ENCODE measurements at regions not wholly inside any gene's neighbourhood (a gene's known extent, or its start where the extent isn't known, plus 50 kb on each side); places are given as distances from the start of the nearest gene placed in this dataset.

DNA sequence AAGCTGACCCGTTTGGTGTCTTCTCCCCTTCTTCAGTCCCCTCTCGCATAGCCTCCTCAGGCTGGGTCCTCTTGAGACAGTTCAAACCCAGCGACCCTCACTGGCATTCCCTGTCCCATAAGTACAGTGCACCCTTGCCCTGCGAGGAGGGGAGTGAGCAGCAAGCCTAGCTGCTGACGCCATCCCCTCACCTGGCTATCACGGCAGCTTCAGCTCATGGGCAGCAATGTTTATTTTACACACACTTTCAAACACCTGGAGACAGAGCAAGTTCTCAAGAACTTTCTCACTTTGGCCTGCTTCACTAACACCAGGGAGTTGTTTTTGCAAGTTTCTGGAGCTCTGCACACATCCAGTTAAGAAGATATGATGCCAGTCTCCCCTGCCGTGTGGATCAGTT is 189.6 kb upstream of the E2F8 start:
- Histone ChIP-seq H3K27me3 (ENCODE audit: insufficient read depth, insufficient read length) (peaks cover 4% of the 10 kb centered on the region), H3K36me3 (ENCODE audit: insufficient read depth, insufficient read length, low read length) (no peaks in the 10 kb centered on the region), H3K9me3 (ENCODE audit: insufficient read depth, low read length) (no peaks in the 10 kb centered on the region), H3K4me3 (ENCODE audit: insufficient read length, low read depth) (no peak overlapping the region), H3K4me1 (ENCODE audit: insufficient read depth, insufficient read length) (peaks cover 2% of the 10 kb centered on the region), H3K9ac (ENCODE audit: insufficient read length, low read depth) (no peak overlapping the region)
- no peak for TF ChIP-seq SUZ12 (IDR thresholded peaks at IDR 0.05; ENCODE audit: extremely low read depth, insufficient read depth, insufficient read length)
- TF ChIP-seq ZNF274 (IDR thresholded peaks at IDR 0.05; ENCODE audit: low read depth, low read length): no peak
- DNase-seq (ENCODE audit: low read depth, low spot score): no peak

- no peak for TF ChIP-seq SUZ12 (IDR thresholded peaks at IDR 0.05; ENCODE audit: extremely low read depth, insufficient read depth, insufficient read length)
- TF ChIP-seq YY1 (IDR thresholded peaks at IDR 0.05; ENCODE audit: insufficient read depth, insufficient read length): no peak
- TF ChIP-seq ZNF274 (IDR thresholded peaks at IDR 0.05; ENCODE audit: low read depth, low read length): no peak
- Histone ChIP-seq H3K27me3 (ENCODE audit: insufficient read depth, insufficient read length) (peaks cover 4% of the 10 kb centered on the region), H3K36me3 (ENCODE audit: insufficient read depth, insufficient read length, low read length) (no peaks in the 10 kb centered on the region), H3K9me3 (ENCODE audit: insufficient read depth, low read length) (no peaks in the 10 kb centered on the region), H3K9ac (ENCODE audit: insufficient read length, low read depth) (no peak overlapping the region), H3K4me3 (ENCODE audit: insufficient read length, low read depth) (no peak overlapping the region), H3K4me1 (ENCODE audit: insufficient read depth, insufficient read length) (peaks cover 2% of the 10 kb centered on the region)
- no peak for DNase-seq (ENCODE audit: low read depth, low spot score)
These were observed 188.5 kb upstream of the E2F8 start for GRCh38 chr11:19429108-19429760.

DNA sequence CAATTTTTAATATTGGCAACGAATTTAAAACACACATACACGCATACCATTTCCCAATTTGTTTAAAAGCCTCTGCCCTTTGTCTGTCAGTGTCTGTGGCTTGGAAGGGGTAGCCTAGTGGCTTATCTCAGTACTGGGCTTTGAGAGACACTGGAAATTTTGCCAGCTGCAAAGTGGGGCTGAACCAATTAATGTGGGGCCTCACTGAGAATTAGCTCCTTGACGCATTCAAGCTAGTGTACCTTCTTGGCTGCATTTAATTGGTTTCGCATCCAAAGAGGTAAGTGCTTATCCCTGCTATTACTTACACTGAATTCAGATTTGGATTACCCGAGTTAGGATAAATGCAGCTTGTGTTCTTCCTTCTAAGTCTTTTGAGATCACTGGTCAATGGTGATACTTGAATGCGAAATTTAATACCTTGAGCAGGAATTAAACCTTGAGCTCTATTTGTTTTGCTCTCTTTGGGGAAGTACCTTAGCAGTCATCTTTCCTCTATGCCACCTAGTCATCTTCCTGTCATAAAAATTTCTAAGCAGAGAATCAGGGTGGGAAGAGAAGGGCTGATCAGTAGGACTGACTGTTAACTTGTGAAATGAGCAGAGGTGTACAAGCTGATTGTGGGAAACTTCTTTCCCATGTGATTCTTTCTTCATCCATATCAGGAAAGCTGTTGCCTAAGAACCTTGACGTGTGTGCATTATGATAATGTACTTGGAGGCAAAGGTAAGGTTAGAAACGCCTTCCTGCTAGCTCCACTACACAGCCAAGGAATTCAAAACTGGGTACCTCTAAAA is 187.7 kb upstream of the E2F8 start:
- no peak for DNase-seq (ENCODE audit: low read depth, low spot score)
- H3K4me1 ChIP-seq (ENCODE audit: insufficient read depth, insufficient read length): peaks cover 2% of the 10 kb centered on the region
- no peak overlapping the region for H3K4me3 ChIP-seq (ENCODE audit: insufficient read length, low read depth)
- H3K36me3 ChIP-seq (ENCODE audit: insufficient read depth, insufficient read length, low read length): no peaks in the 10 kb centered on the region
- H3K9ac ChIP-seq (ENCODE audit: insufficient read length, low read depth): no peak overlapping the region
- TF ChIP-seq ZNF274 (IDR thresholded peaks at IDR 0.05; ENCODE audit: low read depth, low read length) (no peak), YY1 (IDR thresholded peaks at IDR 0.05; ENCODE audit: insufficient read depth, insufficient read length) (no peak), SUZ12 (IDR thresholded peaks at IDR 0.05; ENCODE audit: extremely low read depth, insufficient read depth, insufficient read length) (no peak)
- no peaks in the 10 kb centered on the region for H3K9me3 ChIP-seq (ENCODE audit: insufficient read depth, low read length)
- peaks cover 4% of the 10 kb centered on the region for H3K27me3 ChIP-seq (ENCODE audit: insufficient read depth, insufficient read length)

DNA sequence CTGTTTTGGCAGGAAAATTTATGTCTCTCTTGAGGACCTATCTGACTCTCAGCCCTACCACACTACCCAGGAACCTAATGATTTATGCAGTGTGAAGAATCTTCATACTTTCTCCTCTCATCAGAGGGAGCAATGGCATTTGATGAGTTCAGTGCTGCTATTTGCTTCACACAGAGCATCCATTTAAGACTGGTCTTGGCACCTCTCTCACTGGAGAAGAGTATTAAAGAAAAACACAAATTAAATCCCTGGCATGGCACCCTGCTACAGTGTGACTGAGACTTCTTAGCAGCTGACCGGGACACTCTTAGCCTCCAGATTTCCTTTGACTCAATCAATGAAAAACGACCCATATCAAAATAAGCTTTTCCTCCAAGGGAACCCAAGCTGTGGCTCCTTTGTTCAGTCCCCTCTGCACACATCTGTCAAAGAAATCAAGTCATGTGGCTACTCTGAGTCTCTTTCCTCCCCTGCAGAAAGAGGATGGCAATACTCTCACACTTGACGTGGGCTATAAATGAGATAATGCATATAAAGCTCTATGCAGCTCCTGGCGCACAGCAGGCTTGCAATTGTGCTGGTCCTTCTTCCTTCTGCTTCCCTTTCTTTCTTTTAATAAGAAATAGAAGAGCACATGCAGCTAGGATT is 186.1 kb upstream of the E2F8 start:
- no peak for TF ChIP-seq SUZ12 (IDR thresholded peaks at IDR 0.05; ENCODE audit: extremely low read depth, insufficient read depth, insufficient read length)
- TF ChIP-seq YY1 (IDR thresholded peaks at IDR 0.05; ENCODE audit: insufficient read depth, insufficient read length): no peak
- no peak for TF ChIP-seq ZNF274 (IDR thresholded peaks at IDR 0.05; ENCODE audit: low read depth, low read length)
- no peak overlapping the region for H3K9ac ChIP-seq (ENCODE audit: insufficient read length, low read depth)
- H3K27me3 ChIP-seq (ENCODE audit: insufficient read depth, insufficient read length): peaks cover 4% of the 10 kb centered on the region
- H3K4me3 ChIP-seq (ENCODE audit: insufficient read length, low read depth): no peak overlapping the region
- no peak for DNase-seq (ENCODE audit: low read depth, low spot score)
- H3K9me3 ChIP-seq (ENCODE audit: insufficient read depth, low read length): no peaks in the 10 kb centered on the region
- peaks cover 2% of the 10 kb centered on the region for H3K4me1 ChIP-seq (ENCODE audit: insufficient read depth, insufficient read length)
- no peaks in the 10 kb centered on the region for H3K36me3 ChIP-seq (ENCODE audit: insufficient read depth, insufficient read length, low read length)

GRCh38 chr11:19426011-19426755 is 185.4 kb upstream of the E2F8 start:
- Histone ChIP-seq H3K9me3 (ENCODE audit: insufficient read depth, low read length) (no peaks in the 10 kb centered on the region), H3K27me3 (ENCODE audit: insufficient read depth, insufficient read length) (peaks cover 4% of the 10 kb centered on the region), H3K4me3 (ENCODE audit: insufficient read length, low read depth) (no peak overlapping the region), H3K36me3 (ENCODE audit: insufficient read depth, insufficient read length, low read length) (no peaks in the 10 kb centered on the region), H3K4me1 (ENCODE audit: insufficient read depth, insufficient read length) (peaks cover 2% of the 10 kb centered on the region), H3K9ac (ENCODE audit: insufficient read length, low read depth) (no peak overlapping the region)
- TF ChIP-seq ZNF274 (IDR thresholded peaks at IDR 0.05; ENCODE audit: low read depth, low read length) (no peak), YY1 (IDR thresholded peaks at IDR 0.05; ENCODE audit: insufficient read depth, insufficient read length) (no peak), SUZ12 (IDR thresholded peaks at IDR 0.05; ENCODE audit: extremely low read depth, insufficient read depth, insufficient read length) (no peak)
- no peak for DNase-seq (ENCODE audit: low read depth, low spot score)

DNA sequence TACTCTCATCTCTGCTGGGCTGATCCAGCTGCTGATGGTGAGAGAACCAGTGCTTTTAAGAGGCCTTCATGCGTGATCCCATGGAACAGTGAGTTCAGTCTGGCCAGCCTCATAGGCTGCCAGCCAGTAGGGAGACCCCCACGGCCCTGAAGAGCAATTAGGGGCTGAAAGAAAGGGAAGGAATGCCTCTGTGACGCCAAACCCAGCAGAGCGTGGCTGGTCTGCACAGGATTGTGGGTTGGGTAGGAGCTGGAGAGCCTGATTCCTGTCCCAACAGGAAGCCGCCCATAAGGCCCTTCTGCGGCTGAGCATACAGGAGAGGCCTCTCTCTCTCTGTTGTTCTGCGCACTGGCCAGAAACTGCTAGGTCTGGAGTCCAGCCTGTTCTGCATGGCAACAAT is 181.5 kb upstream of the E2F8 start:
- H3K4me1 ChIP-seq (ENCODE audit: insufficient read depth, insufficient read length): no peaks in the 10 kb centered on the region
- TF ChIP-seq YY1 (IDR thresholded peaks at IDR 0.05; ENCODE audit: insufficient read depth, insufficient read length) (no peak), ZNF274 (IDR thresholded peaks at IDR 0.05; ENCODE audit: low read depth, low read length) (no peak), SUZ12 (IDR thresholded peaks at IDR 0.05; ENCODE audit: extremely low read depth, insufficient read depth, insufficient read length) (no peak)
- H3K36me3 ChIP-seq (ENCODE audit: insufficient read depth, insufficient read length, low read length): no peaks in the 10 kb centered on the region
- no peak overlapping the region for H3K9ac ChIP-seq (ENCODE audit: insufficient read length, low read depth)
- H3K9me3 ChIP-seq (ENCODE audit: insufficient read depth, low read length): no peaks in the 10 kb centered on the region
- DNase-seq (ENCODE audit: low read depth, low spot score): no peak
- no peak overlapping the region for H3K4me3 ChIP-seq (ENCODE audit: insufficient read length, low read depth)
- no peaks in the 10 kb centered on the region for H3K27me3 ChIP-seq (ENCODE audit: insufficient read depth, insufficient read length)
